Muscle layer of colon (tissue), 2 donors: ENCODE measurements at regions not wholly inside any gene's neighbourhood (a gene's known extent, or its start where the extent isn't known, plus 50 kb on each side); places are given as distances from the start of the nearest gene placed in this dataset.

Experiments
- H3K27ac ChIP-seq: one replicate; pipeline ENCODE4 v1.7.0; 2013; ENCODE audit warnings: low read depth, mild to moderate bottlenecking, low read length, moderate library complexity
- H3K27me3 ChIP-seq, 2 donors: one replicate each; pipeline ENCODE4 v1.7.0; 2013; ENCODE audit warnings: low read length in 2 of 2, mild to moderate bottlenecking in 2 of 2; ENCODE audit not compliant: insufficient read depth in 2 of 2, control insufficient read depth in 1 of 2
- H3K36me3 ChIP-seq: one replicate; pipeline ENCODE4 v1.7.0; 2013; ENCODE audit warnings: mild to moderate bottlenecking, low read length; ENCODE audit not compliant: insufficient read depth
- H3K4me1 ChIP-seq: one replicate; pipeline ENCODE4 v1.7.0; 2013; ENCODE audit warnings: mild to moderate bottlenecking, low read length; ENCODE audit not compliant: insufficient read depth
- H3K4me3 ChIP-seq, 2 donors: one replicate each; pipeline ENCODE4 v1.7.0; 2013; ENCODE audit warnings: low read length in 2 of 2, low read depth in 1 of 2, mild to moderate bottlenecking in 1 of 2, moderate library complexity in 1 of 2
- H3K9ac ChIP-seq: one replicate; pipeline ENCODE4 v1.7.0; 2013; ENCODE audit warnings: low read length
- H3K9me3 ChIP-seq: one replicate; pipeline ENCODE4 v1.7.0; 2013; ENCODE audit warnings: mild to moderate bottlenecking, low read length
- donor health status: abdominal sarcoma.
- donor health status: Adenocarcinoma of cecum.

DNA sequence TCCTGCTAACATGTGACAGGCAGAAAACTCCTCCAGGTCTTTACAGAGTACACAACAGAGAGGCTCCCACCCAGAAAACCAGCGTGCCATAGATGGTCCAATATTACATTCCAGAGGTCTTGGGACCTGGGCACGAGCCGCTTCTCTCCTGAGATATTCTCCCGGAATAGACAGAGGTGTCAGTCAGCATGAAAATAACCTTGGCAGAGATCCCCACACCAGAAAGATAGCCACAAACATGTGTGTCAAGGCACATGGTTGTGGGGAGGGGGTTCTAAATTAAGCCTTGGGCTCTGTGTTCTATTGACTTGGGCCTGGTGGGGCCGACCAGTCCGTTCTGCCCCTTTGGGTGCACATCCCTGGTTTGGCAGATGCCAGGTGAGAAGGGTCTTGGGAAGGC is 78.4 kb downstream of the BOD1 start:
- H3K27me3 ChIP-seq = no peaks in the 10 kb centered on the region
- no peak overlapping the region for H3K4me3 ChIP-seq
- no peaks in the 10 kb centered on the region for H3K9me3 ChIP-seq
- H3K4me1 ChIP-seq = no peaks in the 10 kb centered on the region
- H3K27ac ChIP-seq = no peak overlapping the region
- no peak overlapping the region for H3K9ac ChIP-seq
- H3K36me3 ChIP-seq = no peaks in the 10 kb centered on the region

DNA sequence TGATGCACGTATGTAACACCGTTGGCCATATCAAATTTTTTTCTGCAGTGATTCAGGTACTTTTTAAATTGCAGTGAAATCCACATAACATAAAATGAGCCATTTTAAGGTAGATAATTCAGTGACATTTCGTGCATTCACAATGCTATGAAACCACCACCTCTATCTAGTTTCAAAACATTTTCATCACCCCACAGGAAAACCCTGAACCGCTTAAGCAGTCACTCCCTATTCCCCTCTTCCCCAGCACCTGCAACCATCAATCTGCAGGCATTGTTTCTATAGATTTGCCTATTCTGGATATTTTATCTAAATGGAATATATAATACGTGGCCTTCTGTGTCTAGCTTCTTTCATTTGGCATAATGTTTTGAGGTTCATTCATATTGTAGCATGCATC is 79.2 kb downstream of the BOD1 start:
- no peak overlapping the region for H3K27ac ChIP-seq
- no peak overlapping the region for H3K9ac ChIP-seq
- no peaks in the 10 kb centered on the region for H3K27me3 ChIP-seq
- no peaks in the 10 kb centered on the region for H3K4me1 ChIP-seq
- H3K36me3 ChIP-seq = no peaks in the 10 kb centered on the region
- H3K4me3 ChIP-seq = no peak overlapping the region
- no peaks in the 10 kb centered on the region for H3K9me3 ChIP-seq

DNA sequence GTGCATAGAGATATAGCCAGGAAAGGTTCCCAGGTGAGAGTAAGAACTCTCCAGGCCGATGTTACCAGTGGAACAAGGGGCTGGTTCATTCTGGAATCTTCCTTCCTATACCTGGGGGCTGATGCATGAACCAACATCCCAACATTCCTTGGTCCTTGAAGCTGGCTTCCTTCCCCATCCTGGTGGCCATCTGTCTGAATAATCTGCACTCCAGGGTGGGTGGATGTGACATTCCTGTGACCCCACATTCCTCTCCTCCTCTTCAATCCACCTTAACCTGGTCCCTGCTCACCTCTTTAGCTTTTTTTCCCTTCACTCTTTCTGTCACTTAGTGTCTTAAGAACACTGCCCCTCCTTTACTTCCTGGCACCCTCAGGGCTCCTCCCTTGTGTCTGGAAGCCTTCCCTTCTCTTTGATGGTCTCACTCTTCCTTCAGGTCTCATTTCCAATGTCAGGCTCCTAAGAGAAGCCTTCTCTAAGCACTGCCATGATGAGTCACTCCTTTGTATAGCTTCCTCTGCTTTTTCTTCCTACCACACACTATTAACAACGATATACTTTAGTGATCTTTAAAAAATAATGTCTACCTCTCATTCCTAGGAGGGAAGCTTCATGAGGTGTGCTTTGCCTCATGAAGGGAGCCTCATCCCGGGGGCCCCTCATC is 80.3 kb downstream of the BOD1 start:
- no peaks in the 10 kb centered on the region for H3K36me3 ChIP-seq
- no peak overlapping the region for H3K9ac ChIP-seq

DNA sequence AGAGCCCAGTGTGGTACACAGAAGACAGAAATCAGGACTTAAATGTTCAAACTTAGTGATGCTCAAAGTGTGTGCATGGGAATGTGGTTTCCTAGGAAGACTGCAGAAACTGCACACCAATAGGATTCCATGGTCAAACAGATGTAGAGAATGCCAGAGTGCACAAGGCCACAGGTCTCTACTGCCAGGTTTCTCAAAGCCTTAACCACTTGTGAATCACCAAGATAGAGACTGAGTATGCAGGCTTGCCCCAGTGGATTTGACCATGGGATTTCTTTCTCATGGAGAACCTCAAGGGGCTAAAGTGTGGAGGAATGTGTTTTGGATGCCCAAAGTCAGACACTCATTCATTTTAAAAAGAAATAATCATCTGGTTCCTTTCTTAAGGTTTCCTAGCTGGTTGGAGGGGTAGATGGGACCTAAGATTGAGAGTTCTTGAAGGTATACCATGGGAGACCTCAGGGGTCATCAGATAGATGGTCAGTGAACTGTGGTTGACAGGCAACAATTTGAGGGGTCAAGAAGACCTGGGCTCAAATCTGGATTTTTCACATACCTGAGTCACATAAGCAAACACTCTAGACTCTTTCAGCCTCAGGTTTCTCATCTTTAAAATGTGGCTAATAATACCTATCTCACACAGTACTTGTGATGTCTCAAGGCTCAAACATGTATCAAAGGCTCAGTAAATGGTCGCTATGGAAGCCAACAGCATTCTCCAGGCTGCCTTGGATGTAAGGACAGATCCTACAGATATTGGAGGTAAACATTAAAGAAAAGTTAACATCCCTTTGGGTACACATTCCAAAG is 81.1 kb downstream of the BOD1 start:
- H3K4me1 ChIP-seq = no peaks in the 10 kb centered on the region
- H3K4me3 ChIP-seq = no peak overlapping the region
- no peak overlapping the region for H3K27ac ChIP-seq
- no peaks in the 10 kb centered on the region for H3K36me3 ChIP-seq
- H3K27me3 ChIP-seq = no peaks in the 10 kb centered on the region
- H3K9me3 ChIP-seq = no peaks in the 10 kb centered on the region
- no peak overlapping the region for H3K9ac ChIP-seq

More for the DNA sequence above, 80.3 kb downstream of the BOD1 start:
- H3K27me3 ChIP-seq = no peaks in the 10 kb centered on the region
- H3K9me3 ChIP-seq = no peaks in the 10 kb centered on the region
- H3K27ac ChIP-seq = no peak overlapping the region
- H3K4me1 ChIP-seq = no peaks in the 10 kb centered on the region
- H3K4me3 ChIP-seq = no peak overlapping the region

DNA sequence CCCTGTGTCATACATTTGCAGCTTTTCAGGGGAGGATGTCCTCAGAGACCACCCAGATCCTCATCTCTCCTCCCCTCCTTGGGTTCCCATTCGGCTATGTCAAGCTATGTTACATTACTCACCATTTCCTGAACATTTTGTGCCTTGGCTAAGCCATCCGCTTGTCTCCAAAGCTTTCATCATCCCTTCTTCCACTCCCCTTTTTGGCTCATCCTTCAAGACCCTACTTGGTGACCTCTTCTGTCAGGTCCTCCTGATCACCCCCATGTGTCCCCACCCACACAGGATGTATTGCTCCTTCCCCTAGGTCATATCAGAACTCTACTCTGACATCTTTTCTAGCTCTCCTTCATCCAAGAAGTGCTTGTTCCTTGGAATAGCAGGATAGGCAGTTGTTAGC is 81.8 kb downstream of the BOD1 start:
- H3K9ac ChIP-seq = no peak overlapping the region

DNA sequence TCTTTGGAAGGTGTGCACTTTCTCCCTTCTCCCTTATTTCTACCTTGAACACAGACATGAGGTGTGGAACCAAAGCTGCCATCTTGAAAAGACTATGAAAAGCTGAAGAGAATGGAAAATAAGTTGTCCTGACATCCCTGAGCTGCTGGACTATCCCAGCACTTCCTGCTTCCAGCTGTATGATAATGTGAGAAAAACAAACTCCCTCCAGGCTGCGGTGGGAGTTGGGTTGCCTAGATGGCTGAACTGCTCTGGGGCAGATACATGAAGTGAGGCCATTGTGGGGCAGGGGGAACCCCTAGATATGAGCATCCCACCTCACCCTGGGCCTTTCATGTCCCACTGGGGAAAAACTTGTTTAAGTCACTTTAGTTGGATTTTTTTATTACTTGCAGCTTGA is 82.4 kb downstream of the BOD1 start:
- H3K27me3 ChIP-seq = no peaks in the 10 kb centered on the region
- no peak overlapping the region for H3K4me3 ChIP-seq
- H3K27ac ChIP-seq = no peak overlapping the region
- no peaks in the 10 kb centered on the region for H3K4me1 ChIP-seq
- no peaks in the 10 kb centered on the region for H3K9me3 ChIP-seq
- no peak overlapping the region for H3K9ac ChIP-seq
- no peaks in the 10 kb centered on the region for H3K36me3 ChIP-seq

More for the DNA sequence above, 81.8 kb downstream of the BOD1 start:
- H3K27ac ChIP-seq = no peak overlapping the region
- H3K9me3 ChIP-seq = no peaks in the 10 kb centered on the region
- H3K36me3 ChIP-seq = no peaks in the 10 kb centered on the region
- H3K27me3 ChIP-seq = no peaks in the 10 kb centered on the region
- H3K4me1 ChIP-seq = no peaks in the 10 kb centered on the region
- no peak overlapping the region for H3K4me3 ChIP-seq

DNA sequence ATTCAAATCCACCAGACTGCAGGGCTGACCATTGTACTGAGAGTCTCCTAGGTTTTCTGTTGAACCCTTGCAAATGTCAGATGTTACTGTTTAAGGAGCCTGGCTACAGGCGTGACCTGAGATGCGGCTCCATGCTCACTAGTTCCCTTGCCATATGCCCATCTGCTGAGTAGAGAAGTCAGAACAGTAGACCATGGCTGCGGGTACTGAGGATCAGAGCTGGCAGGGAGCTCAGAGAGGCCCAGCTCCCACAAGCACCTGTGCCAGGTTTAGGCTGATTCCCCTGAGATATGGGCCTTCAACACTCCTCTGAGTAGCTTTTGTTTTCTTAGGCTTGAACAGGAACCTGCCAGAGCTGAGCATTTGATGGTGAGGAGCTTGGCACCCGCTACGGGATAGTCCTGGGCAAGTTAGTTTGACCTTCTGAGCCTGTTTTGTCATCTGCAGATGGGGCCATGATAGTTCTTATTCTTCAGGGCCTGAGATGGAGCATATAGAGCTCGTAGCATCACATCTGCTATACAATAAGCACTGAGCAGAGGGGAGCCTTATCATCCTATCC is 83.7 kb downstream of the BOD1 start:
- no peaks in the 10 kb centered on the region for H3K36me3 ChIP-seq
- H3K9me3 ChIP-seq = no peaks in the 10 kb centered on the region
- no peak overlapping the region for H3K4me3 ChIP-seq
- H3K27ac ChIP-seq = no peak overlapping the region
- H3K9ac ChIP-seq = no peak overlapping the region
- no peaks in the 10 kb centered on the region for H3K4me1 ChIP-seq
- no peaks in the 10 kb centered on the region for H3K27me3 ChIP-seq

DNA sequence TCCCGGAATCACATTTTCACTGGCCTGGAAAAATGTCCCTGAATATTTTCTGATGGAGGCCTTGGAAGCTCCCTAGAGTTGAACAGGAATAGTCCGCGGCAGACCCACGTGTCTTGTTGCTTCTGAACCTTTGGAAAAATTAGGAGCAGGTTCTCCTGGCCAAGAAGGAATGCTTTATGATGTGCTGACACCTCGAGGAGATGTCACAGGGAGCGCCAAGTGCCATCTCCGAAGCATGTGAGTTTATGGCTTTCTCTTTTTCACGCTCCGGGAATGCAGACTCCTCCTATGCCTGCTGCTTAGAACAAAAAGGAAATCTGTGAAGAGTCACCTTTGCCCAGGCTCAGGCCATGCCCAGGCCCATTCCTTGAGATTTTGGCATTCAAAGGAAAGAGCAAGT is 84.6 kb downstream of the BOD1 start:
- Histone ChIP-seq H3K27ac (no peak overlapping the region), H3K4me1 (no peaks in the 10 kb centered on the region), H3K9ac (no peak overlapping the region), H3K36me3 (no peaks in the 10 kb centered on the region), H3K27me3 (no peaks in the 10 kb centered on the region), H3K9me3 (no peaks in the 10 kb centered on the region), H3K4me3 (no peak overlapping the region)

DNA sequence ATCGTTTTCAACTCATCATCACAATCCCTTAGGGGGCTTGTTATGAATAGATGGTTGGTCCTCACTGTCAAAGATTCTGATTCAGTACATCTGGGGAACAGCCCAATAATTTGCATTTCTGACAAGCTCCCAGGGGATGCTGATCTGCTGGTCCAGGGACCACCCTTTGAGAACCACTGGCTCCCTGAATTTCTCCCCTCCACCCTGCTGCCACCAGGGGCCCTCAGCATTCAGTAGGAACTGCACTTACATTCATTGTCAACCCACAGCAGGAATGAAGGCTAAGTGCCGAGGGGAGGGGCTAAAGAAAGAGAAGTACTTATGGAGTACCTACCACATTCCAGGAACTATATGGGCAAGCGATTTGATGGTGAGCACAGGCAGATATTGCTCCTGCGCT is 85.9 kb downstream of the BOD1 start:
- H3K36me3 ChIP-seq = no peaks in the 10 kb centered on the region
- no peak overlapping the region for H3K9ac ChIP-seq
- H3K4me1 ChIP-seq = no peaks in the 10 kb centered on the region
- H3K4me3 ChIP-seq = no peak overlapping the region
- no peaks in the 10 kb centered on the region for H3K27me3 ChIP-seq
- H3K27ac ChIP-seq = no peak overlapping the region
- H3K9me3 ChIP-seq = no peaks in the 10 kb centered on the region

DNA sequence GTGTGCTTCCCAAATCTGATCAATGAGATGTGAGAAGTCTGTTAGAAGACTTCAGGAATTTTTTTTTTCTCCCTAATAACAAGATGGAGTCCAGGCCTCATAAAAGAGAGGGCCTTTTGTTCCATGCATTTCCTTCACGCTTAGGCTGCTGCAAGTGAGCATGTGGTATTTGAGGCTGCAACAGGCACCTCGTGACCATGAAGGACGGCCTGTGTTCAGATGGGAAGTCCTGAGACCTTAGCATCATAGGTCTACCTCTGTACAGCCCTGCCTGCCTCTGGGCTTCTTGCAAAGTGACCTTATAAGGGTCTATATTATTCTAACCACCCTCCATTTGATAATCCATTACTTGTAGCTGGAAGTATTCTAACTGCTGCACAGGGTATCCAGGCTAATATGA is 86.6 kb downstream of the BOD1 start:
- Histone ChIP-seq H3K27me3 (no peaks in the 10 kb centered on the region), H3K4me1 (no peaks in the 10 kb centered on the region), H3K9ac (no peak overlapping the region), H3K9me3 (no peaks in the 10 kb centered on the region), H3K27ac (no peak overlapping the region), H3K36me3 (no peaks in the 10 kb centered on the region), H3K4me3 (no peak overlapping the region)

DNA sequence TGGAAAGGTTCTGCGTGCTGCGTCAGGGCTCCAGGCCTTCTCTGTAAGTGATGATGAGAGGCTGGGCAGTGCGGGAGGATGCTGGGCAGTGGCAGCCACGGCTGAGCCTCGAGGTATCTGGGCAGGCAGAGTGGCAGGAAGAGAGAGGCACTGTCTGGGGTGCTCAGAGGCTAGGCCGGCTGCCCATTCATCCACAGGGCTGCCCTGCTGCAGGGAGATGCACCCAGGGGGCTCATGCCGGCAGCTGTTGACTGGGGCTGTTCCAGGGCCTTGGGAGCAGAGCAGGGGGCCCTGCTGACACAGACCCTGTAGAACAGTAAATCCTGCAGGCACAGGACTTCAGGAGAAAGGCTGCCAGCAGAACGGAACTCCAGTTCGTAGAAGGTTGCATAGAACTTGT is 88.8 kb downstream of the BOD1 start:
- no peak overlapping the region for H3K4me3 ChIP-seq
- H3K36me3 ChIP-seq = no peaks in the 10 kb centered on the region
- no peaks in the 10 kb centered on the region for H3K9me3 ChIP-seq
- no peaks in the 10 kb centered on the region for H3K27me3 ChIP-seq
- no peak overlapping the region for H3K9ac ChIP-seq
- no peaks in the 10 kb centered on the region for H3K4me1 ChIP-seq
- H3K27ac ChIP-seq = no peak overlapping the region
